Endothelial cell of umbilical vein (primary cell): ENCODE measurements at regions not wholly inside any gene's neighbourhood (a gene's known extent, or its start where the extent isn't known, plus 50 kb on each side); places are given as distances from the start of the nearest gene placed in this dataset.

Experiments used
- POLR2A ChIP-seq: IDR thresholded peaks from 2 replicates; pipeline ENCODE4 v1.6.1; 2012; ENCODE audit warnings: low read depth, mild to moderate bottlenecking, control low read depth, low read length
- TF ChIP-seq, protein P1 (sequence below), 2 donors: IDR thresholded peaks; 1 replicate in 1 of 2; 2 replicates in 1 of 2; pipeline ENCODE4 v1.5.1; 2011; ENCODE audit warnings: low read length in 2 of 2, mild to moderate bottlenecking in 2 of 2, moderate library complexity in 2 of 2, control low read depth in 1 of 2, inconsistent platforms in 1 of 2, low read depth in 1 of 2; ENCODE audit not compliant: insufficient read depth in 1 of 2; ENCODE audit errors: extremely low read depth in 1 of 2

DNA sequence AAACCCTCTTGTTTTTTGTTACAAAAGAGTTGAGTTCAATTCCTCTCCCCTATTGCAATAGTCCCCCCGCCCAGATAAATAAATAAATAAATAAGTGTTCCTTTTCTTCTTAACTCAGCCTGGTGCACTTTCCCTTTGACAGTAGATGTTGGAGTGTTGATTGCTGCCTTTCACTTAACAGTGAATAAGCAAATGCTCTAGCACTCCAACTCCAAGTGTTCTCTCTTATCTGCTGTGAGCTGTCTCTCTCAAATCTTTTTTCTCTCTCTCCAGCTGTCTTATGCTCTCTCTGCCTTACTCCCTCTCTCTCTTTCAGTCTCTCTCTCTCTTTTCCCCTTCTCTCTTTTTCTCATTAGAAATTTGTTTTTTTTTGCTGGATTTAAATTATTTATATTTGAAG, 216.7 kb downstream of the TMX3 start:
- TF ChIP-seq POLR2A = no peak
- TF ChIP-seq, protein P1, sequence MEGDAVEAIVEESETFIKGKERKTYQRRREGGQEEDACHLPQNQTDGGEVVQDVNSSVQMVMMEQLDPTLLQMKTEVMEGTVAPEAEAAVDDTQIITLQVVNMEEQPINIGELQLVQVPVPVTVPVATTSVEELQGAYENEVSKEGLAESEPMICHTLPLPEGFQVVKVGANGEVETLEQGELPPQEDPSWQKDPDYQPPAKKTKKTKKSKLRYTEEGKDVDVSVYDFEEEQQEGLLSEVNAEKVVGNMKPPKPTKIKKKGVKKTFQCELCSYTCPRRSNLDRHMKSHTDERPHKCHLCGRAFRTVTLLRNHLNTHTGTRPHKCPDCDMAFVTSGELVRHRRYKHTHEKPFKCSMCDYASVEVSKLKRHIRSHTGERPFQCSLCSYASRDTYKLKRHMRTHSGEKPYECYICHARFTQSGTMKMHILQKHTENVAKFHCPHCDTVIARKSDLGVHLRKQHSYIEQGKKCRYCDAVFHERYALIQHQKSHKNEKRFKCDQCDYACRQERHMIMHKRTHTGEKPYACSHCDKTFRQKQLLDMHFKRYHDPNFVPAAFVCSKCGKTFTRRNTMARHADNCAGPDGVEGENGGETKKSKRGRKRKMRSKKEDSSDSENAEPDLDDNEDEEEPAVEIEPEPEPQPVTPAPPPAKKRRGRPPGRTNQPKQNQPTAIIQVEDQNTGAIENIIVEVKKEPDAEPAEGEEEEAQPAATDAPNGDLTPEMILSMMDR (IDR thresholded peaks at IDR 0.05; ENCODE audit: extremely low read depth in 1 of 2, insufficient read depth in 1 of 2, low read depth in 1 of 2, low read length in 2 of 2) = no peak
